Body of pancreas (tissue), 4 donors: ENCODE measurements at regions not wholly inside any gene's neighbourhood (a gene's known extent, or its start where the extent isn't known, plus 50 kb on each side); places are given as distances from the start of the nearest gene placed in this dataset.

Source experiments
- ATAC-seq: fragments of 150-250 bp; one replicate; pipeline ENCODE4 v1.9.1; 2016
- DNase-seq, 4 donors: peaks; one replicate each; pipeline ENCODE4 v3.0.0-alpha.2; 2019
- H3K27ac ChIP-seq, 4 donors: fragments of 200-600 bp; sonication (generic); 1 replicate in 3 of 4; 2 replicates in 1 of 4; pipeline versions ENCODE4 v1.5.1 to v1.6.1; 2016 to 2019; ENCODE audit warnings: mild to moderate bottlenecking in 1 of 4, mixed read lengths in 1 of 4, moderate library complexity in 1 of 4
- H3K27me3 ChIP-seq, 2 donors: fragments of 200-600 bp; sonication (generic); one replicate each; pipeline ENCODE4 v1.6.0; 2016; ENCODE audit warnings: mild to moderate bottlenecking in 1 of 2
- H3K36me3 ChIP-seq, 2 donors: fragments of 200-600 bp; sonication (generic); replicated peaks in 1 of 2; 2 replicates each; pipeline ENCODE4 v1.5.1; 2016; ENCODE audit warnings: low read depth in 2 of 2; ENCODE audit not compliant: insufficient read depth in 1 of 2
- H3K4me1 ChIP-seq: fragments of 200-600 bp; sonication (generic); one replicate; pipeline ENCODE4 v1.6.0; 2016
- H3K4me3 ChIP-seq, 2 donors: fragments of 200-600 bp; sonication (generic); 1 replicate in 1 of 2; 2 replicates in 1 of 2; pipeline ENCODE4 v1.5.1; 2016 to 2019
- H3K9me3 ChIP-seq, 3 donors: fragments of 200-600 bp; sonication (generic); 1 replicate in 2 of 3; 2 replicates in 1 of 3; pipeline ENCODE4 v1.5.1; 2016
- CTCF ChIP-seq, 7 experiments: fragments of 450-650 bp in 4 of 7; fragments of 200-600 bp in 3 of 7; sonication (generic) in 3 of 7; IDR thresholded peaks; one replicate each; pipeline ENCODE4 v1.5.1; 2016 to 2019; ENCODE audit warnings: antibody characterized with exemption in 7 of 7
- POLR2A ChIP-seq, 3 donors: fragments of 450-650 bp; IDR thresholded peaks; one replicate each; pipeline ENCODE4 v1.6.1; 2016; ENCODE audit warnings: antibody characterized with exemption in 3 of 3, mild to moderate bottlenecking in 2 of 3
- WGBS, 2 donors: methylation state at CpG; one replicate each; pipeline ENCODE4 v1.1.5; 2017; 5-methylcytosine and 5-hydroxymethylcytosine counted together
- intact Hi-C: fragments of 100-400 bp; cut with DNase I; formaldehyde crosslinking; loops from one replicate; pipeline ENCODE4 v1.15.1; 2023

GRCh38 chr9:13756943-13757342 lies 477.5 kb upstream of the MPDZ start:
- DNase-seq, result no peak
- 73 to 81% methylated on average over 4 of the region's 4 CpGs for WGBS, 2 donors
- intact Hi-C loops, result no loop called here

DNA sequence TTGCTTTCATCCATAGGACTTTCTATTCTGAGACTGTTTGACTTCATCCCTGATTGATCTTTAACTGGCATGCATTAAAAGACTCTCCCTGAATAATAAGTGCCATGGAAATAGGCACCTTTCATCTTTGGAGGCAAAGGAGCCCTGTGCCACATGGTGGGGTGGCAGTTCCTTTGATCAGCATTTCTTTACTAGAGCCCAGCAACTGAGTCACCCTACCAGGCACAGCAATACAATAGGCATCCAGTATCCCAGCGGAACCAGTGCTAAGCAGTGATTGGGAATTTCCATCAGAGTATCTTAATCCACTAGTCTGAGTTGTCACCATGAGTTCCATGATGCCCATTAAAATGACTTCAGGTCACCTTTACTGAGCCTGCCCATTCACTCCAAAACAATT lies 476.1 kb upstream of the MPDZ start:
- no peak overlapping the region for H3K27ac ChIP-seq
- 88 to 100% methylated on average over 1 of the region's 1 CpG for WGBS, 2 donors
- no peaks in the 10 kb centered on the region for H3K9me3 ChIP-seq
- H3K27me3 ChIP-seq, result no peaks in the 10 kb centered on the region
- H3K36me3 ChIP-seq, result no peaks in the 10 kb centered on the region
- no peak overlapping the region for H3K4me3 ChIP-seq
- no peak for DNase-seq
- no peaks in the 10 kb centered on the region for H3K4me1 ChIP-seq
- intact Hi-C loops, result no loop called here
- ATAC-seq, result no peak
- TF ChIP-seq CTCF (IDR thresholded peaks at IDR 0.05) (no peak), POLR2A (IDR thresholded peaks at IDR 0.05) (no peak)

More at GRCh38 chr9:13756943-13757342, 477.5 kb upstream of the MPDZ start:
- Histone ChIP-seq H3K36me3 (no peaks in the 10 kb centered on the region), H3K4me1 (no peaks in the 10 kb centered on the region), H3K27ac (no peak overlapping the region), H3K9me3 (no peaks in the 10 kb centered on the region), H3K27me3 (no peaks in the 10 kb centered on the region), H3K4me3 (no peak overlapping the region)
- ATAC-seq, result no peak
- TF ChIP-seq POLR2A (IDR thresholded peaks at IDR 0.05) (no peak), CTCF (IDR thresholded peaks at IDR 0.05) (no peak)

GRCh38 chr9:13750639-13751038 lies 471.1 kb upstream of the MPDZ start:
- WGBS, 2 donors, result 84 to 89% methylated on average over 3 of the region's 3 CpGs
- DNase-seq (no peak), ATAC-seq (no peak)
- H3K27ac ChIP-seq, result no peak overlapping the region
- H3K4me1 ChIP-seq, result no peaks in the 10 kb centered on the region
- no peaks in the 10 kb centered on the region for H3K9me3 ChIP-seq
- intact Hi-C loops, result no loop called here
- no peaks in the 10 kb centered on the region for H3K36me3 ChIP-seq
- no peak for TF ChIP-seq CTCF (IDR thresholded peaks at IDR 0.05)
- TF ChIP-seq POLR2A (IDR thresholded peaks at IDR 0.05), result no peak
- no peaks in the 10 kb centered on the region for H3K27me3 ChIP-seq
- no peak overlapping the region for H3K4me3 ChIP-seq

DNA sequence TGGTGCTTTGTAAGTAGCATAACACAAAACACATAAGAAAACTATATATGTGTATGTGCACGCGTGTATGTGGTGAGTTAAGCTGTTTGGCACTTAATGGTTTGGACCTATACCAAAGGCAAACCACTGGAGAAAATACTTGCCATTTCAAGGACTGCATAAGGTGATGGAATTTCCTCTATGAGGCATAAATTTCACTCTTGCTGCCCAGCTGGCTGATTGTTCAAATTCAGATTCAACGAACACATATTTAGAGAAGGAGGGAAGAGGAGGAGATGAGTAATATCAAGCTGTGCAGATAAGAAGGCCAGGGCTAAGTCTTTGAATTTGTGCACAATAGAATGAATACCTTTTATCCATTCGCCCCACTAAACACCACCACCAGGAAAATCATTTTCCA lies 470.6 kb upstream of the MPDZ start:
- H3K4me3 ChIP-seq, result no peak overlapping the region
- no peak overlapping the region for H3K27ac ChIP-seq
- intact Hi-C loops, result no loop called here
- no peak for DNase-seq
- no peaks in the 10 kb centered on the region for H3K27me3 ChIP-seq
- TF ChIP-seq POLR2A (IDR thresholded peaks at IDR 0.05) (no peak), CTCF (IDR thresholded peaks at IDR 0.05) (no peak)
- no peaks in the 10 kb centered on the region for H3K9me3 ChIP-seq
- no peak for ATAC-seq
- H3K4me1 ChIP-seq, result no peaks in the 10 kb centered on the region
- no peaks in the 10 kb centered on the region for H3K36me3 ChIP-seq
- 81% methylated on average over 4 of the region's 4 CpGs for WGBS, 2 donors

- Histone ChIP-seq H3K27me3 (no peaks in the 10 kb centered on the region), H3K36me3 (no peaks in the 10 kb centered on the region), H3K27ac (no peak overlapping the region), H3K4me3 (no peak overlapping the region), H3K4me1 (no peaks in the 10 kb centered on the region), H3K9me3 (no peaks in the 10 kb centered on the region)
- no peak for DNase-seq
- WGBS, 2 donors, result 72 to 78% methylated on average over 1 of the region's 1 CpG
- TF ChIP-seq CTCF (IDR thresholded peaks at IDR 0.05) (no peak), POLR2A (IDR thresholded peaks at IDR 0.05) (no peak)
- no peak for ATAC-seq
- intact Hi-C loops, result no loop called here
These were observed 467.4 kb upstream of the MPDZ start for GRCh38 chr9:13746876-13747275.
